ENCODE measurements at regions not wholly inside any gene's neighbourhood (a gene's known extent, or its start where the extent isn't known, plus 50 kb on each side); places are given as distances from the start of the nearest gene placed in this dataset.

DNA sequence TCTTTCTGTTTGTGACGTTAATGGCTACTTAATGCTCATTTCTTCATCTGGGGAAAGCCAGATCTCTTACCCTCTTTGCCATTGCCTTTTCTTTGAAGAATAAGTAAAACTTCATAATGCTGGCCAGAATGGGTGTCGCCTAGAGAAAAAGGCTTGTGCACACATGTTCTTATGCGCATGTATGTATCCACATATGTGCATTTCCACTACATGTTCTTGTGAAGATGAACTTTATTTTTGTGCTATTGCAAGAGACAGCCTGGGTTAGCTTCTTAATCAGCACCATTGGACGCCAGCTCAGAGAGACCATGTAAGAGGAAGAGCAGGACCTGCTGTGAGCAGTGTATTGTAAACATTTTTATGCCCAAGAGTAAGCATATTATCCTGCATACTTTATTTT is 178.7 kb downstream of the SPRY1 start:
- DNase-seq = no peak

DNA sequence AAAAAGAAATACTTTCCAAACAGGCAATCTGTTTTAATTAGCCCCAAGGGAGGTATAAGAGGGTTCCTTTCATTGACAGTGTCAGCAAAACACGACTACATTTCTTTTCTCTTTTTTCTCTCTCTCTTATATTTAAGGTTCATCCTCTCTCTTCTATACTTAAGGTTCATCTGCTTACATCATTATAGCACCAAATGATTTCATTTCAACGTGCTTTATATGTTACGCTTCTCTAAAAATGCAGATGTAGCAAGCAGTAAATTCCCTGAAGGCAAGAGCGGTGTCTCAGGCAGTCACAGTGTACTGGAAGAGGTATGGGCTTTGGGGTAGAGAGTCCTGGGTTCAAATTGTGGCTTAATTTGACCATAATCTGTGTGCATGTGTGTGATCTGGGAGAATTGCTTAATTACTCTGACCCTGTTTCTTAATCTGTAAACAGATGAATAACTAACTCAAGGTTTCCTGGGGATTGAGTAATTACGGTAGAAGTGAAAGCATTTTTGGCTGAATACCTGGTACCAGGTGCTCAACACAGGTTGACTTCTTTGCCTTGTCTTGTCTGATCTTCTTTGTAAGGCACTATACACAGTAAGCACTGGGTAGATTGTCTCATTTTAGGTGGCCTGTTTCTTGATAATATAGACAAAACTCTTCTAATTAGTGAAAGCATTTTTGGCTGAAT is 180.8 kb downstream of the SPRY1 start:
- no peak for DNase-seq

DNA sequence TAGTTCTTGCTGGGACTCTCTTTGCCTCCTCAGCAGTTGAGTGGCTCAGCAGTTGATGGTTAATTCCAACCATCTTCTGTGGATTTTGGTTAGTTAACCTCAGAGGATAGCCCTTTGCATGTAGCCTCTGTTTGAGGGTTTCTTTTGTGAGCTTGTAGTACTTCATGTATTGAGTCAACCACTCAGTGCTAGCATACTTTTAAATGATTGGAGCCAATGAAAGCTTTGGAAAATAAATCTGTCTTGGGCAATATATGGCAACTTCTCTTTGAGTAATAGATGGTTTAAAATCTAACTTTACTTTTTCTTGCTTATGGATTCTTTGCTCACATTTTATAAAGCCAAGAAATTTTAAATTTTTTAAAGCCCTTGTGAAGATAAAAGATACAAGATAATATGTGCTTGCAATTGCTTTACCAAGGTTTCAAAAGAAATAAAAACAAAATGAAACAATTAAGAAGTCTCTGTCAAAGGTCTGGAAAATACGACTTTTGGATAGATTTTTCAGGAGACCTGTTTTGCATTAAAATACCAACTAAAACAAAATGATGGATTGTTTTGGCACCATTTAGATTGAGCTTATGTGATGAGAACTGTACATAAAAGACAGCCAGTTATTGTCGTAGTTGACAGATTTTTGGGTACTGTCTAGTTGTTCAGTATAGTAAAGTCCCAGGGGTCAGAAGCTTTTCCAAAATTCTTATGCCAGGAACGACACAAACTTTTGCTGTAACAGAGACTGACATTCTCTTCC is 181.9 kb downstream of the SPRY1 start:
- no peak for DNase-seq

DNA sequence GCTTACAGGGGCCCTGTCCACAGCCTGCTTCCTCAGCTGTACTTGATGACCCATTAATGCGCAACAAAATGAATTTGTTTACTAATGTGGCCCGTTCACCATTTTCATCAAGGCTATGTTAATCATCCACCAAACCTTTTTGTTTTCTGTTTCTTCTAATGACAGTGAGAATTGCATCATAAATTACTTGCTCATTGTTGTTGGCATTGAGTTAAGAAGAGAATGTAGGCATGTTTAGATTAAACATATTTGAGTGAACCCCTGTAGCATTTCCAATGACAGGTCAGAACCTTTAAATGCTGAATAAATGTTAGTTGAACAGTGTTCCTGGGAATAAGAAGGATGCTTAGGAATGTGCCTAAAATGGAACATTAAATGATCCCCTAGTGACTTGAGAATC is 183.4 kb downstream of the SPRY1 start:
- DNase-seq = no peak

DNA sequence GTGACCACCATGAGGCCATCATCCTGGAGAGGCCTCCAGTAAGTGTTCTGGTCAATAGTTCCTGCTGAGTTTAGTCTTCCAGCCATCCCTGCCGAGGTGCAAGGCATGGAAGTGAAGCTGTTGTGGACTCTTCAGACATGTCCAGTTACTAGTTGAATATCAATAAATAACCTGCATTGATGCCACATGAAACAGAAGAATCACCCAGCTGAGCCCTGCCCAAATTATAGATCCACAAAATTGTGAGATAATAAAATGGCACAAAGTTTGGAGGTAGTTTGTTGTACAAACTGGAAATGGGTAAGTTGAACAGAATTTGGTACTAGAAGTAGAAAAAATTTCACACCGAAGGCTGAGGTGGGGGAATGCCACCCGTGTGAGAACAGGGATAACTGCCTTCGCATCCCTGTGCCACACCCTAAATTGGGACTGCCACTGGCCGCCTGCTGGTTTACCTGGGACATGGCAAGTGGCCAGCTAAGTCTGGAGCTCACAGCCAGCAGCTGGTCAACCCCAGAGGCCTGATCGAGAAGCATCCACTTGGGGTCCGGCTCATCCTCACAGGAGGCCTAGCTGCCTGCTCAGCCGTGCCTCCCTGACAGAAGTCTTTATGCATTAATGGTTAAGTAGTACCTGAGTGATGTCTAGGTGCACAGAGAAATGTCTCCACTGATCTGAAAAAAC is 184.5 kb downstream of the SPRY1 start:
- DNase-seq = no peak

DNA sequence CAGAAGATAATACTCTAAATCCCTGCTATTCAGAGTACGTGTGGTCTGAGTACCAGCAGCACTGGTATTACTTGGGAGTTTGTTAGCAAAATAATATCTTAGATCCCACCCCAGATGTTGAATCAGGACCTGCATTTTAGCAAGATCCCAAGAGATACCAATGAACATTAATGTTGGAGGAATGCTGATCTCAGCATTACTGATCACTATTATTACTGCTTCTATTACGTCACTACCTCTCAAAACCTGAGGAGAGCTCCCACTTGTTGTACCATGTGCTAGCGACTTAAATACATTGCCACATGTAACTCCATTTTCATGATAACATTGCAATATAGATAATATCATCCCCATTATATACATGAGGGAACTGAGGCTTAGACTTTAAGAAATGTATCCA is 185.2 kb downstream of the SPRY1 start:
- DNase-seq = no peak

DNA sequence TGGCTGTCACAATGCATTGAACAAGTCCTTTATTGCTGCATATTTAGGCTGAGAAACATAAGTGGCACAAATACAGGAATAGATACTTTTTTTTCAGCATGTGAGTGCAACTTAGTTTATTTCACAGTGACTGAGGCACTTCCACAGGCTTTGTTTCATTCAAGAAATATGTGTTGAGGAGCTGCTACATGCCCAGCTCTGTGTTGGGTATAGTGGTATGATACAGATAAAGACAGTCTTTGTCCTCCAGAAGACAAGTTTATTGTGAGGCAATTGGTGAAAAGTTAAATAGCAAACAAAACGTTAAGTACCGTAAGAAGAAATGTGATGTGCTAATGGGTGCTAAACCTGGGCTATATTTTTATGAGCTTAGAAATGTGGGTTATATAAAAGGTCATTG is 186.4 kb downstream of the SPRY1 start:
- DNase-seq = no peak

DNA sequence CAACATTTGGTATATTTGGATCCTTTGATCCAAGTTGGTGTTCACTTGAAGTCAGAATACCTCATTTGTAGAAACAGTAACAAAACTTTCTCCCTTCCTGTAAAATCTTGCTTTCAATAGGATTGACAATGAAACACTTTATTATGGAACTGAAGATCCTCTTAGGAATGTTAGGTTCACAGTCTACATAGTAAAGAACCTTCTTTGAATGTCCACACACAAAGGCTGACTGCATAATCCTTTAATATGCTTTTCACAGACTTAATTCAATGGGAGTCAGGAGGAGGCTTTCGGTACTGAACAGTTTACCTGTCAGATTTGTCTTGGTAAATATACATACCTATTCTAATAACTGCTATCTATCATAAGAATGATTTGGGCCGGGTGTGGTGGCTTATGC is 188.5 kb downstream of the SPRY1 start:
- DNase-seq = no peak

DNA sequence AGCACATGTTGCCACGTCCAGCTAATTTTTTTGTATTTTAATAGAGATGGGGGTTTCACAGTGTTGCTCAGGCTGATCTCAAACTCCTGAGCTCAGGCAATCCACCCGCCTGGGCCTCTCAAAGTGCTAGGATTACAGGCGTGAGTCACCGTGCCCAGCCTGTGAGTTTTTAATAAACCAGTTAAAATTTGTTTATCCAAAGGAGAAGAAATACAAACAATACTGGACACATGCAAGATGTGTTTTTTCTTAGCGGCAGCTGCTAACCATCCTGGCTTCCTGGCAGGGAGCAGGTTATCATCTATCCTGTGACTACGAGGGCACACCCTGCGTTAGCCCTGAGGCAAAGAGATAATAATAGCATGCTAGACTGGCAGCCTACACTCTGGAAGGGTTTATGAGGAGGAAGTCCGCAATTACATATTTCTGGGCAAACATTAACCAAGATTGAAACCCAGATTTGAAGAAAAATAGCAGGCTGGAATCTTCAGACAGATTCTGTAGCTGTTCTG is 191.4 kb downstream of the SPRY1 start:
- DNase-seq = no peak

DNA sequence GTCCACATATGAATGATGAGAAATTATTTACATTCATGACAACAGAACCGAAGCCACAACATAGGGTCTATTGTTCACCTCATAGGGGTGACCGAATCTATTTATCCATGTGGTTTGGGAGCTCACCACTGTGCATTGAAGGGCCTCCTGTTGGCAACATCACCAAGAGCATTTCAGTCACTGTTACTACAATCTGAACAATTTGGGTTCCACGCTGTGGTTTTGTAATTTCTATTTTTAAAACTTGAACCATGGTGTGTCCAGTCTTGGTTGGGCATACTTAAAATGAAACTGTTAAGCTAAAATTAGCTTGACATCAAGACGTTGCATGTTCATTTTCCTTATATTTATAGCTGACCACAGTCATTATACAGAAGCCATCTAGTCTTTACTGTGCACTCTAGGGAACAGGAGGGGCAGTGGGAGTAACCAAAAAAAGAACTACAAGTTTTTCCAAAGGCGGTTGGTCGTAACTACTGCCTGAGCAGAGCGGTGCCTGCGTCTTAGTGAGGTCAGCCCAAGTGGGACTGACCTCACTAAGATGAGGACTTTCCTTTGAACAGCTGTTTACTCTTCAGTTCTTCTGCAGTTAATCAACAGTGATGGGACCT is 192.1 kb downstream of the SPRY1 start:
- DNase-seq = no peak

DNA sequence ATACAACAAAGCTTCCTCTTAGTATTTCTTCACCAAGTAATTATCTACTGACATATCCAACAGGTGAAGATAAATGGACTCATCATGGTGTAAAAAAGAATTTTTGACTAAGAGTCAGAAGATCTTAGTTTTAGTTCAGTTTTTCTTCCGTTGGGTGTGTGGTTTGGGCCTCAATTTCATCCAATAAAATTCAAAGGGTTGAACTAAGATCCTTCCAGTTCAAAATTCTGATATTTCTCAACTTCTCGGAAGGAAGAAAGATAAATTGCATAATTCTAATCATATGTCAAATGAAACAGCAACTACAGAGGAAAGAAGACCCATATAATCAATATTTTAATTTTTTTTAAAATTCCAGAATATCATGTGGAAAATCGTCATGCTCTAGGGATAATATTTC is 192.7 kb downstream of the SPRY1 start:
- no peak for DNase-seq

DNA sequence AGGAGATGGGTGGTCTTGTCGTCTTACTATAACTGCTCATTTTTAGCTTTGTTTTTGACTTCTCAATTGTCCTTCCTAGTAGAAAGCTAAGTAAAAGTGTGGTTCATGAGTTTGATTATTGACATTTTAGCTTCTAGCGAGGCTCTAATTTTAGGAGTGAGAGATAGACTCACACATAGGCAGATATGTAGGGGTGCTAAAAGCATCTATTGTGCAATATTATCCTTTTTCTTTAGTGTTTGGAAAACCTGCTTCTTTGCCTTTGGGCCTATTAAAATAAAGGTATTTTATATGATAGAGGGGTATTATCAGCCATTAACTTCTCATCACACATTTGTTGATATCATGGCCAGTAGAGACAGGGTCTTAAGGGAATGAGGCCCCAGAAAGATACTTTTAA is 195.3 kb downstream of the SPRY1 start:
- no peak for DNase-seq

DNA sequence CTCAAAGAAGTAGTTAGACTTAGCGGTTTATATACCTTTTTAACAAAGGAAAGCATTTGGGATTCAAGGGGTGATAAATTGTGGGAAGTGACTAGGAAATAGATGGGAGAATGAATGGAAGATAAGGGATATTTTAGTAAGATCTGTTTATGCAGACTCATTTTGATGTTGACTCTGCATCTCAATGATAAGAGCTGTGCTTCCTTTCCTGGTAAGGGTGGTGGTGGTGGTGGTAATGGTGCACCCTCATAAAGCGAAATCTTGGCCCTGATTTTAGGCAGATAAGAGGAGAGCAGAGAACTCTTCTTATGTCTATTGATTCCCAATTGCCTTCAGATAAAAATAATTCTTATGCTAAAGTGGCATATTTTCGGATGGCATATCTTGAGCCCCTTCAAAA is 197.1 kb downstream of the SPRY1 start:
- DNase-seq = no peak

DNA sequence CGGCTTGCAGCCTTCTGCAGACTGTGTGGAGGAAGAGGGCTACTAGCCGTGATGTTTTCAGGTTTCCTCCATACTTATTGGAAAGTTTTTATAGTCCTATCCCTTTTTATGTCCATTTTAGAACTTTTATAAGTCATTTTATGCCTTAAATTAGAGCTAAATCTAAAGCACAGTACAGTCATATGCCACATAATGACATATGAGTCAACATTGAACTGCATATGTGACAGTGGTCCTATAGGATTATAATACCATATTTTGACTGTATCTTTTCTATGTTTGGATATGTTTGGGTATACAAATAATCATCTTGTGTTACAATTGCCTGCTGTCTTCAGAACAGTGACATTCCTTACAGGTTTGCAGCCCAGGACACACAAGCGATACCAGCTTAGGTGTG is 200.2 kb downstream of the SPRY1 start:
- DNase-seq = no peak

DNA sequence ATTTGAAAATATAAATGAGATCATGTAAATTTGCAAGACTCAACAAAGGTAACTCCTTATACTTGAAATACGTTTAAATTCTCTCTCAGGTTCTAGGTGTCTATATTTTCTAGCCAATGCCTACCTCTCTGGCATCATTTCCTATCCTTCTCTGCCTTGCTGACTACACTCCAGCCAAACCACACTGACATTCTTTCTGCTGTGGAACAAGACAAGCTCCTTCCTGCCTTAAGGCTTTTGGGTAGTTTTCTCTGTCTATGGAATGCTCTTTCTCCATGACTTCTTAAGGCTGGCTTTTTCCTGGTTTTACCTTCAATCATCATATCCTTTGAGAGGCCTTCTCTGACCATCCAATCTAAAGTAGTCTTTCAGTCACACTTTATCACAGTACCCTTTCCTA is 201.0 kb downstream of the SPRY1 start:
- no peak for DNase-seq

DNA sequence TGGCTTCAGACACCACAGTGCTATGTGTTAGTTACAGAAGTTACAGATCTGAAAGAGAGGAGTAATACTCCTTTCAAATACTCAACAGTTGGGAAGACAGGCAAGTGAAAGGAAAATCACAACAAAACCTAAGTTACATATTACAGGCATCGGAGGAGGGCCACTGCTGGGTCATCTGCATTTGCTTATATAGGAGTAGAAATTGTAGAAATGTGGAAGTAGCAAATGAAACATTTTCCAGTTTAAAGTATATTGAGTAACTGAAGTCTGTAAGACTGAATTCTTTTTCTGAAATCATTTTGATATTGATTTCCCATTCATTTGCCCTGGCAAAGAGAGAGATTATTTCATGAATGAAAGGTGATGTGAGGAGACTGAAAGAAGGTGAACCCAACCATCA is 201.7 kb downstream of the SPRY1 start:
- no peak for DNase-seq

DNA sequence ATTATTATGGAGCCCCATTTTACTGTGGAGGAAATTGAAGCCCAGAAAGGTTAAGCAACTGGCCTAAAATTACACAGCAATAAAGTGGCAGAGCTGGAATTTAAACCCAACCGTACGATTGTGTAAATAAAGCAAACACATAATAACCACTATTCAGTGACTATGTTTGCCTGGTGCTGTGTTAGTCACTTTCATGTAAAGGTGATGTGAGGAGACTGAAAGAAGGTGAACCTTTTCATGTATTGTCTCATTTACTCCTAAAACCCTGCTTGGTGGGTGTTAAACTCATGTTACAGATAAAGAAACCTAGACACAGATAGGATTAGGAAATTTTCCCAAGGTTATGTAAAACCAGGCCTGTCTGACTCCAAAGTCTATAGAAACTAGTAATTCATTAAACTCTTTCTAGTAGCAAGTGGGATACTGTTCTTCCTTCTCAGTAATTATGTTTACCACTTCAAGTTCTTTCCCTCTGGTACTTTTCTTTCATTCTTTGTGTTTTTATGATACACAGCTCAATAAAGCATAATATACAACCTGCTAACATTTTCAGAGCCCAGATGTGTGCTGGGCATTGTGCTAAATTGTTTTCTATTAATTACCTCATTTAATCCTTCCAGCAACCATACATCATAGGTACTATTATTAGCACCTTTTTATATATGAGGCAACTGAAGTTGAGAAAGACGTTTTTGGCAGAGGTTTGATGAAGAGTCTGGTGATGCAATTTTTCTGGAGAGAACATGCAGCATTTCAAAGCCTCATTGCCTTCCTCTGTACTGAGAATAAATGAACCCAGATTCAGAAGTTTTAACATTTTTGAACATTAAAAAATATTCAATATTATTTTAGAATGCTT is 202.7 kb downstream of the SPRY1 start:
- no peak for DNase-seq

DNA sequence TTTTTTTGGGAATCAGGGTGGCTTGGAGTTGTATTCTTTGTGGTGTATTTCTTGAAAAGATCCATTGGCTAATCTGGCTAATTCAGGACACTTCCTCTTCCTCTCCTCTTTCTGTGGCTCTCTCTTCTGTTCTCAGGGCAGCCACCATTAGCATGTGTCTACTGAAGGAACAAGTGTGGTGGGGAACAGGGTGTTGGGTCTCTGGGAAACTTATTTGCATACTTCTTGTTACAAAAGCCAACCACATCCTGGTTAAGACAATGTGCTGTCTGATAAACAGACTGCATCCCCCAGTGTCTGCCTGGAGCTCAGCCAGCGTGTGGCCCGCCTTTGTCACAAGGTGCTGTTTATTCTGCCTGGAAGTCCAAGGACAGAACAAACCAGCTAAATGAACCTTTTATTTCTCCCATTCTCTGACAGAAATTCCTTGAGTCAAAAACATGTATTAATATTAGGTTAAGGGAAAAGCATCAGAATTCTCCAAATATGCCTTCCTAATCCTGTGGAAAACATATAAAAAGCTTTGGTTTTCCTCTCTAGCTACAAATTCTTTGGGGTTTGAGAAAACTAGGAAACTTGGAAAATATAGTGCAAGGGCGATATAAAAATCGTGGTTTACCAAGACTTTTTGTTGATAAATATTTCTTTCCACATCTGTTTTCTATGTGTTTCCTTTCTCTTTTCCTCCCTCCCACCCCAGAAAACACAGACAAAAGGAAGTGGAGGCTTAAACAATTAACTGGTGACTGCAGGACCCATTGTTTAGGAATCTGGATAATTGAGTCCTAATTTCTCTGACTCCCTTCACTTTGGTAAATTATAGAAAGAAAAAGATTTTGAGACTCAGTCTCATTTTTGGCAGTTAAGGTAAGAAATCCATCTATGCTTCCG is 203.6 kb downstream of the SPRY1 start:
- peak; percentile 59 to 78 for DNase-seq

DNA sequence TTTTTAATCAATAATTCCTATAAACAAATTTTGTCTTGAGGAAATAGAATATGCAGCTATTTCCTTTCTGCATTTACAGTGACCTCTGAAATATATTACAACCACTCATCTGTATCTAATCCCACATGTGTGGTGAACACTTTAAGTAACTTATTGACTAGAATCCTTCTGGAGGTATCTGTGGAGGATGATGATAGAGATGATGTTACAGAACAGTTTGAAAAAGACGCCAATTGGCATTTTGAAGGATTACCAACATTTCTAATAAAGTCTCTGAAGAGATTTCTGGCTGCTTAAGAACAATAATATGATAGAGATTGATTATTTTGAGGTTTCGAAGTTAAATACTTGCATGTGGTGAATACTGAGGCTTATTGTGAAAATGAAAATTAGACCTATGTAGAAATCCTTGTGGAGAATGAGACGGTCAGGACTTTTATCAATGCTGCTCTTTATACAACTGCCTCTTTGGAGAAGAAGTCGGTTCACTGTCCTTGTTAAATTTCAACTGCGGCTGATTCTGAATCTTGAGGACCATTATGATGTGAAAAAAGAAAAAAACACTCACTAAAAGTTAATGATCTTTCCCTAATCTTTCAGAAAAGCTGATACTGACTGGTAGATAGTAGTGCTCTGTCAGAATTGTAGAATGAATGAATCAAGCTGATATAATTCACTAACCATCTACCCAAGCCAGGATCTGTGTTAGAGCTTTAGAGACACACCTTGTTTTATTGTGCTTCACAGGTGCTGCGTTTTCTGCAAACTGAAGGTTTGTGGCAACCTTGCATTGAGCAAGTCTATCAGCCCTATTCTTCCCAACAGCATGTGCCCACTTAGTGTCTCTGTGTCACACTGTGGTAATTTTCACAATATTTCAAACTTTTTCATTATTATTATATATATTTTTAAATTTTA is 204.7 kb downstream of the SPRY1 start:
- no peak for DNase-seq

DNA sequence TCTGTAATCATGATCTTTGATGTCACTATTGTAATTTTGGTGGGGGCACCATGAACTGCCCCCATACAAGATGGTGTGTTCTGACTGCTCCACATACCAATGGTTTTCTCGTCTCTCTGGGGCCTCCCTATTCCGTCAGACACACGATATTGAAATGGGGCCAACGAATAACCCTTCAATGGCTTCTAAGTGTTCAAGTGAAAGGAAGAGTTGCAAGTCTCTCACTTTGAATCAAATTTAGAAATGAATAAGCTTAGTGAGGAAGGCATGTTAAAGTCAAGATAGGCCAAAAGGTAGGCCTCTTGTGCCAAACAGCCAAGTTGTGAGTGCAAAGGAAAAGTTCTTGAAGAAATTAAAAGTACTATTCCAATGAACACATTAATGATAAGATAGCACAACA is 205.4 kb downstream of the SPRY1 start:
- no peak for DNase-seq

Measured in CD4-positive, alpha-beta T cell treated with Interleukin-4 for 1 hour (primary cell).